ENCODE measurements at regions not wholly inside any gene's neighbourhood (a gene's known extent, or its start where the extent isn't known, plus 50 kb on each side); places are given as distances from the start of the nearest gene placed in this dataset.
"Not testable (repeated sequence)": the region's sequence is repeated elsewhere in the genome, so short reads cannot be mapped to it uniquely, and the experiment has no call there.

DNA sequence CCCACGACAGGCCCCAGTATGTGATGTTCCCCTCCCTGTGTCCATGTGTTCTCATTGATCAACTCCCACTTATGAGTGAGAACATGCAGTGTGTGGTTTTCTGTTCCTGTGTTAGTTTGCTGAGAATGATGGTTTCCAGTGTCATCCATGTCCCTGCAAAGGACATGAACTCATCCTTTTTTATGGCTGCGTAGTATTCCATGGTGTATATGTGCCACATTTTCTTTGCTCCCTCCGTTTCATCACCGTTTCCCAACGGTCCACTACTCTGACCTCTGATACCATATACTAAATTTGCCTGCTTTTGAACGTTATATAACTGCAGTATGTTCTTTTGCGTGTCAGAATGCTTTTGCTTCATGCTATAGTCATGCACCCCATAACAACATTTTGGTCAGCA lies 94.0 kb upstream of the SCAF8 start:
- H3K4me1 Mint-ChIP-seq, H3K27ac Mint-ChIP-seq, H3K36me3 Mint-ChIP-seq, H3K4me3 Mint-ChIP-seq, H3K27me3 Mint-ChIP-seq, H3K9me3 Mint-ChIP-seq: not testable (repeated sequence)

DNA sequence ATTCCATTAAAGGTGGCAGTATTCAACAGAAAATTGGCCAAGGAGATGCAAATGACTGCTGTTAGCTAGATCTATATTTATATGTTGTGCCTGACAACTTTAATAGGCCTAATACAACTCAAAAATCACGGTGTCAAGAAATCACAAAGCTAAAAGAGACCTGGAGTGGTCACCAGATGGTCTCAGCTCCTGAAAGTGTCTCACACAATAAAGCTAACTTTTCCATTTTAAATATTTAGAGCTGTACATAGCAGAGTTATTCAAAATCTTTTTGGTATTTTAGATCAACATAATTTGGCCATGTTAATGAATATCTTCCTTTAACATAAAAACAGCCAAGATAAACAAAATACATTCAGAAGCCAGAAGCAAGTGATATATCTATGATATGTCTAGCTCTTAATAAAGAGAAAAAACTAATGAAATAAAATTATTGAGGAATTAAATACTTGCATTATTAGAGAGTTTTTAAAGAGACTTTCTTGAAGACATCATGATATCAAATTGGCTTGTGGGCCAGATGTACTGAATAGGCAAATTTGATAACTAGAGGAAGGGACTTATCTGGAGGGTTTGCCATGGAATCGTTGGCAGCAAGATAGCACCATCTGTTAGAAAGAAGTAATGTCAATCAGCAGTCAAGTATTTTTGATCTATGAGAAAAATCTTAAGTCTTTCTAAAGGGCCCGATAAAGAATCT lies 84.9 kb upstream of the SCAF8 start:
- H3K9me3 Mint-ChIP-seq, result no peaks in the 10 kb centered on the region
- no peak overlapping the region for H3K4me3 Mint-ChIP-seq
- no peaks in the 10 kb centered on the region for H3K4me1 Mint-ChIP-seq
- H3K27me3 Mint-ChIP-seq, result no peaks in the 10 kb centered on the region
- no peaks in the 10 kb centered on the region for H3K36me3 Mint-ChIP-seq
- no peak overlapping the region for H3K27ac Mint-ChIP-seq

- H3K27me3 Mint-ChIP-seq, result no peaks in the 10 kb centered on the region
- no peak overlapping the region for H3K27ac Mint-ChIP-seq
- no peaks in the 10 kb centered on the region for H3K36me3 Mint-ChIP-seq
- H3K4me3 Mint-ChIP-seq, result no peak overlapping the region
- H3K4me1 Mint-ChIP-seq, result no peaks in the 10 kb centered on the region
- H3K9me3 Mint-ChIP-seq, result no peaks in the 10 kb centered on the region
Observed at GRCh38 chr6:154648888-154649205, 84.4 kb upstream of the SCAF8 start.

GRCh38 chr6:154649721-154650120 lies 83.5 kb upstream of the SCAF8 start:
- Mint-ChIP-seq H3K36me3 (no peaks in the 10 kb centered on the region), H3K27ac (no peak overlapping the region), H3K4me1 (no peaks in the 10 kb centered on the region), H3K9me3 (no peaks in the 10 kb centered on the region), H3K4me3 (no peak overlapping the region), H3K27me3 (no peaks in the 10 kb centered on the region)

- Mint-ChIP-seq H3K4me3 (no peak overlapping the region), H3K9me3 (no peaks in the 10 kb centered on the region), H3K27ac (no peak overlapping the region), H3K27me3 (no peaks in the 10 kb centered on the region), H3K4me1 (no peaks in the 10 kb centered on the region), H3K36me3 (no peaks in the 10 kb centered on the region)
Observed at GRCh38 chr6:154650351-154650750, 82.9 kb upstream of the SCAF8 start.

DNA sequence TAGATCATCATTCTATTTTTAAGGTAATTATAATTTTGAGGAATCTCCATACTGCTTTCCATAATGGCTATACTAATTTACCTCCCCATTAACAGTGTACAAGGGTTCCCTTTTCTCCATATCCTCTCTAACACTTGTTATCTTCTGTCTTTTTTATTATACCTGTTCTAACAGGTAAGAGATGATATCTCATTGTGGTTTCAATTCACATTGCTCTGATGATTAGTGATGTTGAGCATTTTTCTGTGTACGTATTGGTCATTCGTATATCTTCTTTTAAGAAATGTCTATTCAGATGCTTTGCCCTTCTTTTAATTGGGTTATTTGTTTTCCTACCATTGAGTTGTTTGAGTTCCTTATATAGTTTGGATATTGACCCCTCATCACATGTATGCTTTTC lies 81.6 kb upstream of the SCAF8 start:
- H3K27me3 Mint-ChIP-seq, result no peaks in the 10 kb centered on the region
- H3K4me1 Mint-ChIP-seq, result no peaks in the 10 kb centered on the region
- H3K27ac Mint-ChIP-seq, result no peak overlapping the region
- H3K36me3 Mint-ChIP-seq, result no peaks in the 10 kb centered on the region
- H3K9me3 Mint-ChIP-seq, result no peaks in the 10 kb centered on the region
- no peak overlapping the region for H3K4me3 Mint-ChIP-seq

- Mint-ChIP-seq H3K9me3 (no peaks in the 10 kb centered on the region), H3K27ac (no peak overlapping the region), H3K36me3 (no peaks in the 10 kb centered on the region), H3K4me1 (no peaks in the 10 kb centered on the region), H3K27me3 (no peaks in the 10 kb centered on the region), H3K4me3 (no peak overlapping the region)
Observed at GRCh38 chr6:154653385-154653784, 79.8 kb upstream of the SCAF8 start.

GRCh38 chr6:154653853-154654252 lies 79.4 kb upstream of the SCAF8 start:
- no peaks in the 10 kb centered on the region for H3K4me1 Mint-ChIP-seq
- H3K9me3 Mint-ChIP-seq, result no peaks in the 10 kb centered on the region
- H3K4me3 Mint-ChIP-seq, result no peak overlapping the region

GRCh38 chr6:154656660-154657059 lies 76.6 kb upstream of the SCAF8 start:
- Mint-ChIP-seq H3K4me1 (no peaks in the 10 kb centered on the region), H3K27ac (no peak overlapping the region), H3K27me3 (no peaks in the 10 kb centered on the region), H3K9me3 (no peaks in the 10 kb centered on the region), H3K4me3 (no peak overlapping the region), H3K36me3 (no peaks in the 10 kb centered on the region)

More at GRCh38 chr6:154653853-154654252, 79.4 kb upstream of the SCAF8 start:
- Mint-ChIP-seq H3K27me3 (no peaks in the 10 kb centered on the region), H3K36me3 (no peaks in the 10 kb centered on the region), H3K27ac (no peak overlapping the region)

- H3K27me3 Mint-ChIP-seq, result no peaks in the 10 kb centered on the region
- H3K4me1 Mint-ChIP-seq, result no peaks in the 10 kb centered on the region
- H3K27ac Mint-ChIP-seq, result no peak overlapping the region
- H3K9me3 Mint-ChIP-seq, result no peaks in the 10 kb centered on the region
- no peaks in the 10 kb centered on the region for H3K36me3 Mint-ChIP-seq
- no peak overlapping the region for H3K4me3 Mint-ChIP-seq
Observed at GRCh38 chr6:154661768-154662167, 71.4 kb upstream of the SCAF8 start.

- Mint-ChIP-seq H3K27me3 (no peaks in the 10 kb centered on the region), H3K4me1 (no peaks in the 10 kb centered on the region), H3K9me3 (no peaks in the 10 kb centered on the region), H3K36me3 (no peaks in the 10 kb centered on the region), H3K4me3 (no peak overlapping the region), H3K27ac (no peak overlapping the region)
Observed at GRCh38 chr6:154664287-154664686, 68.9 kb upstream of the SCAF8 start.

DNA sequence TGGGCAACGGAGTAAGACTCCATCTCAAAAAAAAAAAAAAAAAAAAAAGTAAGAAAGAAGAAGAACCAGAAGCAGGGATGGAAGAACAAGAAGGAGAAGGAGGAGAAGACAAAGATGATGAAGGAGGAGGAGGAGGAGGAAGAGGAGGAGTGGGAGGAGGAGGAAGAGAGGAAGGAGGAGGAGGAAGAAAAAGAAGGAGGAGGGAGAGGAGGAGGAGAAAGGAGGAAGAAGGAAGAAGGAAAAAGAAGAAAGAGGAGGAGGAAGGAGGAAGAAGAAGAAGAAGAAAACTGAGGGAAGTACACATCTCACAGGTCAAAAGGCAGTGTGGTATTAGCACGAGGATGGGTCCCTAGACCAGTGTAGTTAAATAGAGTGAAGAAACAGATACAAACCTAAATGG lies 65.1 kb upstream of the SCAF8 start:
- H3K4me3 Mint-ChIP-seq, result no peak overlapping the region
- H3K27ac Mint-ChIP-seq, result no peak overlapping the region
- H3K4me1 Mint-ChIP-seq, result no peaks in the 10 kb centered on the region
- no peaks in the 10 kb centered on the region for H3K9me3 Mint-ChIP-seq
- H3K27me3 Mint-ChIP-seq, result no peaks in the 10 kb centered on the region
- no peaks in the 10 kb centered on the region for H3K36me3 Mint-ChIP-seq

- no peaks in the 10 kb centered on the region for H3K27me3 Mint-ChIP-seq
- H3K4me3 Mint-ChIP-seq, result no peak overlapping the region
- no peak overlapping the region for H3K27ac Mint-ChIP-seq
- no peaks in the 10 kb centered on the region for H3K9me3 Mint-ChIP-seq
- no peaks in the 10 kb centered on the region for H3K36me3 Mint-ChIP-seq
- H3K4me1 Mint-ChIP-seq, result no peaks in the 10 kb centered on the region
Observed at GRCh38 chr6:154672086-154672485, 61.1 kb upstream of the SCAF8 start.

GRCh38 chr6:154673919-154674318 lies 59.3 kb upstream of the SCAF8 start:
- no peak overlapping the region for H3K27ac Mint-ChIP-seq
- H3K27me3 Mint-ChIP-seq, result no peaks in the 10 kb centered on the region
- no peaks in the 10 kb centered on the region for H3K4me1 Mint-ChIP-seq
- H3K4me3 Mint-ChIP-seq, result no peak overlapping the region
- no peaks in the 10 kb centered on the region for H3K9me3 Mint-ChIP-seq
- no peaks in the 10 kb centered on the region for H3K36me3 Mint-ChIP-seq

GRCh38 chr6:154675602-154676088 lies 57.6 kb upstream of the SCAF8 start:
- no peak overlapping the region for H3K27ac Mint-ChIP-seq
- H3K27me3 Mint-ChIP-seq, result no peaks in the 10 kb centered on the region
- no peaks in the 10 kb centered on the region for H3K9me3 Mint-ChIP-seq
- H3K4me3 Mint-ChIP-seq, result no peak overlapping the region
- H3K4me1 Mint-ChIP-seq, result no peaks in the 10 kb centered on the region
- H3K36me3 Mint-ChIP-seq, result no peaks in the 10 kb centered on the region

DNA sequence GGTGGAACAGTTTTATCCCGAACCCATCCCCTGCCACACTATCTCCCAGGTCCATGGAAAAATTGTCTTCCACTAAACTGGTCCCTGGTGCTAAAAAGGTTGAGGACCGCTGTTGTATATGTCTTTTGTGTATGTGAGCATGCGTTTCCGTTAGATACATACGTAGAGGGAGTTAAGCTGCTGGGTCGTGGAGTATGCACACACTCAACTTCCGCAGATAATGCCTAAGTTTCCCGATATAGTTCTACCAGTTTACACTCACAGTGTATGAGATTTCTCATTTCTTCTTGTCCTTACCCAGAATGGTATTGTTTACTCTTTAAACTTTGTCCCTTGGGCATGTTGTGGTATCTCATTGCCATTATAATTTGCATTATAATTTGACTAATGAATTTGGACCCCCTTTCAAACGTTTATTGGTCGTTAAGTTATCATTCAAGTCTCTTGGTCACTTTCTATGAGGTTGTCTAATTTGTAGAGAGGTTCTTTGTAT lies 50.5 kb upstream of the SCAF8 start:
- Mint-ChIP-seq H3K4me3 (no peak overlapping the region), H3K36me3 (no peaks in the 10 kb centered on the region), H3K27ac (no peak overlapping the region)

More for the DNA sequence above, 50.5 kb upstream of the SCAF8 start:
- Mint-ChIP-seq H3K4me1 (peaks cover 13% of the 10 kb centered on the region), H3K27me3 (no peaks in the 10 kb centered on the region), H3K9me3 (no peaks in the 10 kb centered on the region)

All from activated naive CD4-positive, alpha-beta T cell treated with anti-CD3 and anti-CD28 coated beads, Interleukin-2, amount 50 U/mL, for 24 hours (primary cell).